GM23338 (cell line): ENCODE measurements at regions not wholly inside any gene's neighbourhood (a gene's known extent, or its start where the extent isn't known, plus 50 kb on each side); places are given as distances from the start of the nearest gene placed in this dataset.
A peak's percentile ranks its signal among the peaks of the same experiment; 100 is the strongest.

Experiments
- ATAC-seq: fragments of 200-7000 bp; cut with Tn5 transposase; 3 replicates; pipeline ENCODE4 v1.9.1; 2020
- DNase-seq: peaks from one replicate; pipeline ENCODE4 v3.0.0-alpha.2; 2015; ENCODE audit warnings: low spot score
- H2AFZ ChIP-seq: fragments of 200-600 bp; sonication (generic); 2 replicates; pipeline ENCODE4 v1.8.0; 2016; ENCODE audit warnings: antibody characterized with exemption, mild to moderate bottlenecking, moderate library complexity
- H3F3A ChIP-seq: fragments of 200-600 bp; sonication (generic); replicated peaks from 2 replicates; pipeline ENCODE4 v1.8.0; 2017; ENCODE audit warnings: antibody characterized with exemption, mixed run types, low read depth
- H3K27ac ChIP-seq: fragments of 200-600 bp; sonication (generic); 2 replicates; pipeline ENCODE4 v1.6.1; 2016; ENCODE audit warnings: low read depth
- H3K27me3 ChIP-seq: fragments of 200-600 bp; sonication (generic); 2 replicates; pipeline ENCODE4 v1.8.0; 2016; ENCODE audit warnings: mild to moderate bottlenecking, mixed run types, moderate library complexity; ENCODE audit not compliant: insufficient read depth
- H3K36me3 ChIP-seq: fragments of 200-600 bp; sonication (generic); 2 replicates; pipeline ENCODE4 v1.8.0; 2016; ENCODE audit warnings: mild to moderate bottlenecking; ENCODE audit not compliant: insufficient read depth
- H3K4me1 ChIP-seq: fragments of 200-600 bp; sonication (generic); 2 replicates; pipeline ENCODE4 v1.8.0; 2016; ENCODE audit warnings: mild to moderate bottlenecking, moderate library complexity; ENCODE audit not compliant: insufficient read depth
- H3K4me2 ChIP-seq: fragments of 200-600 bp; sonication (generic); 2 replicates; pipeline ENCODE4 v1.7.1; 2017; ENCODE audit warnings: mixed run types
- H3K4me3 ChIP-seq: fragments of 200-600 bp; sonication (generic); 2 replicates; pipeline ENCODE4 v1.6.1; 2016; ENCODE audit warnings: mixed run types
- H3K79me2 ChIP-seq: fragments of 200-600 bp; sonication (generic); replicated peaks from 2 replicates; pipeline ENCODE4 v1.8.0; 2017; ENCODE audit warnings: mild to moderate bottlenecking; ENCODE audit not compliant: insufficient read depth
- H3K9me2 ChIP-seq: fragments of 200-600 bp; sonication (generic); 2 replicates; pipeline ENCODE4 v1.8.0; 2017; ENCODE audit not compliant: insufficient read depth
- H4K20me1 ChIP-seq: fragments of 200-600 bp; sonication (generic); replicated peaks from 2 replicates; pipeline ENCODE4 v1.8.0; 2017; ENCODE audit warnings: mild to moderate bottlenecking; ENCODE audit not compliant: insufficient read depth
- H3K27ac Mint-ChIP-seq: 2 replicates; pipeline ENCODE4 v1.8.0; 2020; ENCODE audit warnings: inconsistent platforms, mild to moderate bottlenecking, moderate library complexity, mixed read lengths
- H3K27me3 Mint-ChIP-seq: 3 replicates; pipeline ENCODE4 v1.8.0; 2022; ENCODE audit warnings: low read depth, mild to moderate bottlenecking, moderate library complexity, mixed read lengths, inconsistent platforms; ENCODE audit not compliant: insufficient read depth, poor library complexity
- H3K36me3 Mint-ChIP-seq: 3 replicates; pipeline ENCODE4 v1.8.0; 2021; ENCODE audit warnings: low read depth, mild to moderate bottlenecking, inconsistent platforms, moderate library complexity, mixed read lengths
- H3K4me1 Mint-ChIP-seq: 3 replicates; pipeline ENCODE4 v1.8.0; 2020; ENCODE audit warnings: mild to moderate bottlenecking, inconsistent platforms, mixed read lengths
- H3K4me3 Mint-ChIP-seq: 3 replicates; pipeline ENCODE4 v1.8.0; 2021; ENCODE audit warnings: moderate library complexity, mild to moderate bottlenecking, inconsistent platforms, mixed read lengths
- H3K9me3 Mint-ChIP-seq: 3 replicates; pipeline ENCODE4 v1.8.0; 2020; ENCODE audit warnings: moderate library complexity, mild to moderate bottlenecking, inconsistent platforms, mixed read lengths
- CREB1 ChIP-seq: fragments of 250-450 bp; sonication (Bioruptor Pico); IDR thresholded peaks from 2 replicates; pipeline ENCODE4 v1.5.0; 2020; ENCODE audit warnings: low read depth, mild to moderate bottlenecking, moderate library complexity
- CTCF ChIP-seq, 2 experiments: fragments of 200-600 bp in 1 of 2; sonication (generic) in 1 of 2; conservative IDR thresholded peaks; 2 replicates each; pipeline versions ENCODE4 v1.5.1 to v1.6.1; 2016 to 2017; ENCODE audit warnings: antibody characterized with exemption in 2 of 2, low read depth in 2 of 2, mild to moderate bottlenecking in 2 of 2, moderate library complexity in 1 of 2
- ETS1 ChIP-seq: IDR thresholded peaks from 2 replicates; pipeline ENCODE4 v1.6.1; 2016; ENCODE audit warnings: antibody characterized with exemption
- EZH2phosphoT487 ChIP-seq: fragments of 200-600 bp; sonication (generic); IDR thresholded peaks from one replicate; pipeline ENCODE4 v1.8.1; 2018; ENCODE audit warnings: antibody characterized with exemption; ENCODE audit not compliant: unreplicated experiment
- JUNB ChIP-seq: IDR thresholded peaks from one replicate; pipeline ENCODE4 v1.6.1; 2016; ENCODE audit warnings: antibody characterized with exemption; ENCODE audit not compliant: unreplicated experiment
- ZNF114 ChIP-seq: fragments of 250-450 bp; sonication (Bioruptor Pico); IDR thresholded peaks from 2 replicates; pipeline ENCODE4 v1.5.0; 2020; ENCODE audit warnings: mild to moderate bottlenecking, moderate library complexity
- ZNF462 ChIP-seq: fragments of 250-450 bp; sonication (Bioruptor Pico); IDR thresholded peaks from 2 replicates; pipeline ENCODE4 v1.5.0; 2020; ENCODE audit warnings: mild to moderate bottlenecking, moderate library complexity

GRCh38 chr4:189202869-189203271, 737.8 kb upstream of the FRG1 start (continued):
- TF ChIP-seq ZNF462 (CRISPR knock-in tag) (no peak), CTCF (conservative IDR thresholded peaks at IDR 0.05; ENCODE audit: low read depth in 2 of 2) (no peak), EZH2phosphoT487 (no peak), JUNB (no peak), ZNF114 (CRISPR knock-in tag) (no peak), CREB1 (CRISPR knock-in tag) (no peak)

- Histone ChIP-seq H3K27ac (no peak overlapping the region), H3K27me3 (no peaks in the 10 kb centered on the region), H3K4me2 (no peak overlapping the region), H3K9me2 (no peaks in the 10 kb centered on the region), H3K36me3 (no peaks in the 10 kb centered on the region), H3K4me3 (no peak overlapping the region), H3K79me2 (no peaks in the 10 kb centered on the region), H3K4me1 (no peaks in the 10 kb centered on the region), H3F3A (no peaks in the 10 kb centered on the region), H2AFZ (no peak overlapping the region), H4K20me1 (no peaks in the 10 kb centered on the region)
- TF ChIP-seq ETS1: no peak
- ATAC-seq: no peak
- peaks cover 7% of the 10 kb centered on the region for H3K27me3 Mint-ChIP-seq
- DNase-seq: peak; percentile 5
- no peaks in the 10 kb centered on the region for H3K9me3 Mint-ChIP-seq
- no peaks in the 10 kb centered on the region for H3K36me3 Mint-ChIP-seq
- H3K4me1 Mint-ChIP-seq: peaks cover 13% of the 10 kb centered on the region
- no peak overlapping the region for H3K27ac Mint-ChIP-seq
- no peak overlapping the region for H3K4me3 Mint-ChIP-seq
Measured at GRCh38 chr4:189204616-189205015, 736.1 kb upstream of the FRG1 start.
